IMR-90 (cell line): ENCODE measurements at regions not wholly inside any gene's neighbourhood (a gene's known extent, or its start where the extent isn't known, plus 50 kb on each side); places are given as distances from the start of the nearest gene placed in this dataset.

Source experiments
- ATAC-seq: fragments of 200-7000 bp; cut with Tn5 transposase; 2 replicates; pipeline ENCODE4 v1.9.1; 2020; ENCODE audit warnings: low read depth, mild to moderate bottlenecking, moderate library complexity
- BruUV-seq: library from RNA; stranded (reverse); fragments of 400-500 nt; replicated peaks from 2 replicates; lab custom pipeline; 2021; lab: Mats Ljungman, UMichigan
- CTCF ChIA-PET: fragments of 300-600 bp; formaldehyde crosslinking; extraction: SDS; loops from one replicate; lab custom pipeline; 2021; ENCODE audit warnings: antibody characterized with exemption; lab: Yijun Ruan, JAX
- POLR2A ChIA-PET: fragments of 300-600 bp; sonication (Branson Sonifier 250); formaldehyde crosslinking; loops from one replicate; lab custom pipeline; 2022; ENCODE audit warnings: antibody characterized with exemption; ENCODE audit not compliant: unreplicated experiment; lab: Charles Lee
- DNase-seq: peaks from one replicate; pipeline ENCODE4 v3.0.0; 2013
- H2AFZ ChIP-seq: replicated peaks from 2 replicates; pipeline ENCODE3; 2013; ENCODE audit warnings: low read length, mild to moderate bottlenecking; ENCODE audit not compliant: poor library complexity
- H2AK5ac ChIP-seq: 2 replicates; pipeline ENCODE4 v1.6.1; 2013; ENCODE audit warnings: low read depth, low read length, inconsistent platforms
- H2AK9ac ChIP-seq: replicated peaks from 2 replicates; pipeline ENCODE3; 2013; ENCODE audit warnings: mild to moderate bottlenecking, low read depth, low read length, moderate library complexity; ENCODE audit not compliant: poor library complexity
- H2BK120ac ChIP-seq: 2 replicates; pipeline ENCODE4 v1.6.1; 2013; ENCODE audit warnings: low read depth, low read length, inconsistent platforms
- H2BK15ac ChIP-seq: 3 replicates; pipeline ENCODE4 v1.6.1; 2013; ENCODE audit warnings: low read depth, low read length, inconsistent platforms
- H2BK20ac ChIP-seq: 2 replicates; pipeline ENCODE4 v1.6.1; 2013; ENCODE audit warnings: low read depth, mild to moderate bottlenecking, inconsistent platforms, low read length, moderate library complexity
- H2BK5ac ChIP-seq: 2 replicates; pipeline ENCODE4 v1.6.1; 2013; ENCODE audit warnings: mild to moderate bottlenecking, low read depth, low read length, inconsistent platforms; ENCODE audit not compliant: poor library complexity, severe bottlenecking
- H3K14ac ChIP-seq: replicated peaks from 2 replicates; pipeline ENCODE4 v1.6.1; 2013; ENCODE audit warnings: low read depth, low read length, inconsistent platforms
- H3K18ac ChIP-seq: 2 replicates; pipeline ENCODE4 v1.6.1; 2013; ENCODE audit warnings: low read depth, low read length, control low read depth
- H3K23ac ChIP-seq: 2 replicates; pipeline ENCODE4 v1.6.1; 2013; ENCODE audit warnings: low read depth, low read length, inconsistent platforms
- H3K27ac ChIP-seq: 2 replicates; pipeline ENCODE4 v1.5.1; 2013; ENCODE audit warnings: mild to moderate bottlenecking, control low read depth, low read length; ENCODE audit not compliant: insufficient read depth
- H3K27me3 ChIP-seq: 2 replicates; pipeline ENCODE4 v1.6.1; 2013; ENCODE audit warnings: low read length; ENCODE audit not compliant: control insufficient read depth, insufficient read depth
- H3K36me3 ChIP-seq: 2 replicates; pipeline ENCODE4 v1.6.1; 2013; ENCODE audit warnings: low read length, mixed read lengths; ENCODE audit not compliant: control insufficient read depth, insufficient read depth
- H3K4ac ChIP-seq: 2 replicates; pipeline ENCODE4 v1.6.1; 2013; ENCODE audit warnings: low read depth, low read length, inconsistent platforms
- H3K4me1 ChIP-seq: 2 replicates; pipeline ENCODE4 v1.6.1; 2013; ENCODE audit warnings: low read length, mixed read lengths; ENCODE audit not compliant: control insufficient read depth, insufficient read depth
- H3K4me2 ChIP-seq: 2 replicates; pipeline ENCODE4 v1.6.1; 2013; ENCODE audit warnings: low read depth, mild to moderate bottlenecking, control low read depth, low read length, moderate library complexity
- H3K4me3 ChIP-seq: 2 replicates; pipeline ENCODE4 v1.5.1; 2013; ENCODE audit warnings: low read depth, mild to moderate bottlenecking, control low read depth, low read length, moderate library complexity; ENCODE audit not compliant: insufficient read depth
- H3K56ac ChIP-seq: 2 replicates; pipeline ENCODE4 v1.6.1; 2013; ENCODE audit warnings: low read length, inconsistent platforms; ENCODE audit not compliant: insufficient read depth; ENCODE audit errors: extremely low read depth
- H3K79me1 ChIP-seq, 2 experiments: 2 replicates each; pipeline ENCODE4 v1.6.1; 2013; ENCODE audit warnings: low read length in 2 of 2, inconsistent platforms in 1 of 2, low read depth in 1 of 2
- H3K9ac ChIP-seq: 2 replicates; pipeline ENCODE4 v1.6.1; 2013; ENCODE audit warnings: low read depth, low read length, control low read depth
- H3K9me1 ChIP-seq: 2 replicates; pipeline ENCODE4 v1.6.1; 2013; ENCODE audit warnings: low read length, inconsistent platforms; ENCODE audit not compliant: insufficient read depth
- H3K9me3 ChIP-seq: 2 replicates; pipeline ENCODE4 v1.6.1; 2013; ENCODE audit warnings: low read length; ENCODE audit not compliant: control insufficient read depth, insufficient read depth
- H4K20me1 ChIP-seq: 2 replicates; pipeline ENCODE4 v1.6.1; 2013; ENCODE audit warnings: low read length, inconsistent platforms; ENCODE audit not compliant: insufficient read depth
- H4K5ac ChIP-seq: 2 replicates; pipeline ENCODE4 v1.6.1; 2013; ENCODE audit warnings: mild to moderate bottlenecking, low read depth, low read length, control low read depth
- H4K8ac ChIP-seq, 2 experiments: 2 replicates each; pipeline ENCODE4 v1.6.1; 2013; ENCODE audit warnings: low read depth in 2 of 2, low read length in 2 of 2, control low read depth in 1 of 2, inconsistent platforms in 1 of 2
- H4K91ac ChIP-seq: 2 replicates; pipeline ENCODE4 v1.6.1; 2013; ENCODE audit warnings: low read depth, low read length, inconsistent platforms; ENCODE audit not compliant: insufficient read depth
- RCOR1 ChIP-seq: IDR thresholded peaks from 2 replicates; pipeline ENCODE4 v1.6.1; 2012; ENCODE audit warnings: mild to moderate bottlenecking, low read length, improper control_type of control experiment; ENCODE audit not compliant: insufficient replicate concordance
- WGBS, 2 experiments: methylation state at CpG; one replicate each; pipeline versions ENCODE4 v1.1.5 to v1.1.7; 2013; ENCODE audit warnings: missing lambda C conversion rate in 2 of 2; ENCODE audit not compliant: insufficient read length in 1 of 2; ENCODE audit errors: extremely low coverage in 2 of 2; 5-methylcytosine and 5-hydroxymethylcytosine counted together
- dilution Hi-C: fragments of 300-500 bp; cut with HindIII; formaldehyde crosslinking; loops from one replicate; pipeline ENCODE4 v1.14.3; 2018; ENCODE audit warnings: low sequenced_read_pairs; ENCODE audit not compliant: unreplicated experiment
- in situ Hi-C: fragments of 300-500 bp; cut with MboI; formaldehyde crosslinking; loops from 3 replicates; pipeline ENCODE4 v1.14.3; 2019; ENCODE audit warnings: low sequenced_read_pairs, inconsistent platforms, mixed read lengths
- intact Hi-C: fragments of 100-400 bp; cut with micrococcal nuclease; formaldehyde crosslinking; loops from 2 replicates; pipeline ENCODE4 v1.10.0; 2022

DNA sequence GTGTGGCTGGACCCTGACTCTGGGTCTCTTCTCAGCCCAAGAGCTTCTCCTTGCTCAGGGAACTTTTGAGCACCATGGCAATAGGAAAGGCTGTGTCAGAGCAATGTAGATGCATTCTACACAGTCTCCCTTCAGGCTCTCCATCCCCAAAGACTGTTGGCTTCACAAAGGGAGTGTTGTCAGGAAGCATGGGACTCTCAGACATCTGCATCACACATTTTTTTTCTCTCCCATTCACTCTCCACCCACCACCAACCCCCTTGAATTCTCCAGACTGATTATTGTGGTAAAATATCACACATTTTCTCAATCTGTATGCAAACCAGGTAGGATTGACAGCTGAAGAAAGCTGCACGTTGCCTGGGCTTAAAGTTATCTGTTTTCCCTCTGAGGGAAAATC is 105.4 kb upstream of the WARS2 start:
- Histone ChIP-seq H4K91ac (no peak overlapping the region), H4K5ac (no peak overlapping the region), H3K27ac (no peak overlapping the region), H3K4me1 (no peaks in the 10 kb centered on the region), H2BK20ac (no peak overlapping the region), H2BK5ac (no peak overlapping the region), H2AK9ac (no peak overlapping the region), H3K9me1 (no peaks in the 10 kb centered on the region), H2AK5ac (no peak overlapping the region), H3K9me3 (no peaks in the 10 kb centered on the region), H2BK15ac (no peak overlapping the region), H2BK120ac (no peak overlapping the region), H3K56ac (no peak overlapping the region), H3K27me3 (0 out of 2 replicates have a peak, but pooled peaks cover 1% of the 10 kb centered on the region), H3K79me1 (no peaks in the 10 kb centered on the region), H4K8ac (no peak overlapping the region), H3K4me2 (no peak overlapping the region), H3K36me3 (no peaks in the 10 kb centered on the region), H3K4me3 (no peak overlapping the region), H4K20me1 (no peaks in the 10 kb centered on the region), H3K14ac (no peak overlapping the region), H3K23ac (no peak overlapping the region), H2AFZ (no peak overlapping the region), H3K9ac (no peak overlapping the region), H3K18ac (no peak overlapping the region), H3K4ac (no peak overlapping the region)
- ATAC-seq, result no peak
- intact Hi-C loops (no loop called here), dilution Hi-C loops (no loop called here), in situ Hi-C loops (no loop called here)
- no TSS peak for BruUV-seq
- no peak for TF ChIP-seq RCOR1
- no peak for DNase-seq
- no CpG with 5 or more reads among the region's 1 CpG for WGBS, 2 experiments
- ChIA-PET POLR2A (no interaction called here), CTCF (interaction anchor here (1.1 kb wide), 1 partner anchor 17 kb away, joined by 3 read pairs; no protein-coding TSS in a partner anchor)
